Neuron (in vitro differentiated cells): ENCODE measurements at regions not wholly inside any gene's neighbourhood (a gene's known extent, or its start where the extent isn't known, plus 50 kb on each side); places are given as distances from the start of the nearest gene placed in this dataset.

ENCODE experiments used
- H2AFZ ChIP-seq: one replicate; pipeline ENCODE4 v1.6.1; 2013; ENCODE audit warnings: low read depth, mild to moderate bottlenecking, inconsistent platforms, low read length, moderate library complexity
- H3K27me3 ChIP-seq: one replicate; pipeline ENCODE4 v1.6.1; 2013; ENCODE audit warnings: low read length; ENCODE audit not compliant: insufficient read depth
- H3K36me3 ChIP-seq: one replicate; pipeline ENCODE4 v1.6.1; 2013; ENCODE audit warnings: low read length; ENCODE audit not compliant: insufficient read depth
- H3K4me1 ChIP-seq: one replicate; pipeline ENCODE4 v1.6.1; 2013; ENCODE audit warnings: low read length; ENCODE audit not compliant: insufficient read depth
- H3K4me3 ChIP-seq: 2 replicates; pipeline ENCODE4 v1.5.1; 2013; ENCODE audit warnings: mild to moderate bottlenecking, low read length, moderate library complexity
- H3K9me3 ChIP-seq: one replicate; pipeline ENCODE4 v1.6.1; 2013; ENCODE audit warnings: low read length

DNA sequence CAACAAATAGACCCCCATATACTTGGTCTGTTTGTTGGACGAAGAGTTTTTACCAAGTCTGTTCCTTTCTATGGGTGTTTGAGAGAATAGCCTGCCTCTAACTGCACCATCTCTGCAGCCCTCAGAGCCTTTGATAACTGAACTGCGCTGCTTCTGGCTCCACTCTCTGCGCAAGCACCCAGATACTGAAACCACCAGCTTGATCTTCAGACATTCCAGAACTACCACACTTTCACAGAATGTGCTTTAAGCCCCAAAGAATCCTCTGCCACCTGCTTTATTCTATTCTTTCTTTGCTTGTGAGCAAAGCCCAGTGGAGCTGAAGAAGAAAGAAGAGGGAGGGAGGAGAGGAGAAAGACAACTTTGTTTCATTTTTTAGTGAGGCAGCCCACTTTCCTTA, 380.7 kb downstream of the BCL11A start:
- Histone ChIP-seq H3K27me3 (no peaks in the 10 kb centered on the region), H3K36me3 (no peaks in the 10 kb centered on the region), H3K4me3 (no peak overlapping the region), H2AFZ (no peak overlapping the region), H3K4me1 (no peaks in the 10 kb centered on the region), H3K9me3 (no peaks in the 10 kb centered on the region)

- Histone ChIP-seq H2AFZ (no peak overlapping the region), H3K9me3 (no peaks in the 10 kb centered on the region), H3K4me1 (no peaks in the 10 kb centered on the region), H3K36me3 (no peaks in the 10 kb centered on the region), H3K27me3 (no peaks in the 10 kb centered on the region), H3K4me3 (no peak overlapping the region)
Observed at GRCh38 chr2:60170272-60170671, 383.2 kb downstream of the BCL11A start.

GRCh38 chr2:60168247-60168646, 385.2 kb downstream of the BCL11A start:
- Histone ChIP-seq H3K9me3 (no peaks in the 10 kb centered on the region), H3K4me3 (no peak overlapping the region), H3K4me1 (no peaks in the 10 kb centered on the region), H3K27me3 (no peaks in the 10 kb centered on the region), H3K36me3 (no peaks in the 10 kb centered on the region), H2AFZ (no peak overlapping the region)

DNA sequence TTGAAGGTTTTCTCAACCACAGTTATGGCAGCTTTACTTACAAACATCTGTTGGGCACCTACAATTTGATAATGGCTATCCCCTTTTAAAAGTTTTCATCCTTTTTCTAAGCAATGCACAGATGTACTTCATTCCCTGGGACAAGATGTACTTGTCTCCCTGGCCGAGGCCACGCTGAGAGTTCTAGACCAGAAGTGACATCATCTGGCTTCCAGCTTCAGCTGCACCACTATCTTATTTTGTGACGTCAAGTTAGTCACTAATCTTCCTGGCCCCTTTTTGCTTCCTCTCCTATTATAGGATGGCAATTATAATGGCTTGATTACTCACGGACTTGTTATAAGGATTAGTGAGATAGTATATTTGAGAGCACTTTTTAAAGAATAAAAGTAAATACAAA, 386.4 kb downstream of the BCL11A start:
- Histone ChIP-seq H2AFZ (no peak overlapping the region), H3K27me3 (no peaks in the 10 kb centered on the region), H3K4me1 (no peaks in the 10 kb centered on the region), H3K4me3 (no peak overlapping the region), H3K36me3 (no peaks in the 10 kb centered on the region), H3K9me3 (no peaks in the 10 kb centered on the region)

- no peaks in the 10 kb centered on the region for H3K36me3 ChIP-seq
- no peak overlapping the region for H2AFZ ChIP-seq
- H3K4me3 ChIP-seq = no peak overlapping the region
- H3K9me3 ChIP-seq = no peaks in the 10 kb centered on the region
- no peaks in the 10 kb centered on the region for H3K4me1 ChIP-seq
- no peaks in the 10 kb centered on the region for H3K27me3 ChIP-seq
Observed at GRCh38 chr2:60163691-60164090, 389.8 kb downstream of the BCL11A start.

DNA sequence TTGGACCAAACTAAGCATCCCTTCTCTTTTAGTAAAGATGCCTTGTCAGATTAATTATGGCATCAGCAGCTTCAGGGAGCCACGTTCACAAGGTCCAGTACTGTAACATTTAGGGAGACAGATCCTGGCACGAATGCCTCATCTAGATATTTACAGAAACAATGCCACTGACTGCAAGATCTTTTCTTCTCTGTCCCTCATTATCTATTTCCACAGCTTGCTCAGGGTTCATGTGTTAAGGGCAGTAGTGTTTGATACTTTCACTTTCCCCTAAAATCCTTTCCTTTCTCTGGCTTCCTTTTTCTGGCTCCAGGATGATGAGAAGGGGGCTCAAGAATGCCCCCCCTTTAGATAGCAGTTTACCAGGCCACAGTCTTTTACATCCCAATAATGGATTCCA, 393.9 kb downstream of the BCL11A start:
- Histone ChIP-seq H3K4me3 (no peak overlapping the region), H3K36me3 (no peaks in the 10 kb centered on the region), H3K9me3 (no peaks in the 10 kb centered on the region), H2AFZ (no peak overlapping the region), H3K27me3 (no peaks in the 10 kb centered on the region), H3K4me1 (no peaks in the 10 kb centered on the region)

DNA sequence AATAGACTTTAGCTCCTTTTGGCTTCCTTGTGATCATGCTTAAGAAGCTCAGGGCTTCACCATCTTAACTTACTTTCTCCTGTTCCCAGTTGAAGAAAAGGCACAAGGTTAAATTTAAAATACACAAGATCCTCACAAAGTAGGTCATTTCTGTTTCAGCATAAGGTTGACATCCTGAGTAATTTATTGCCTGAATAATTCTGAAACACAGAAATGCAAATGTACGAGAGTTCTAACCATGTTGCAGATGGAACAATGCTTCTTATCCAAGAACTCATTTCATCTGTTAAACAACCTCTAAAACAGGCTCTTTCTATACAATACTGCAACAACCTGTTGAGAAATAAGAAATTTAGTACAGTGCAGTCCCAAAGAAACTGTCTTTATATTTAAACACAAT, 395.2 kb downstream of the BCL11A start:
- no peaks in the 10 kb centered on the region for H3K27me3 ChIP-seq
- no peak overlapping the region for H2AFZ ChIP-seq
- no peaks in the 10 kb centered on the region for H3K9me3 ChIP-seq
- no peak overlapping the region for H3K4me3 ChIP-seq
- no peaks in the 10 kb centered on the region for H3K4me1 ChIP-seq
- H3K36me3 ChIP-seq = no peaks in the 10 kb centered on the region

GRCh38 chr2:60157283-60157682, 396.2 kb downstream of the BCL11A start:
- H3K4me3 ChIP-seq = no peak overlapping the region
- no peaks in the 10 kb centered on the region for H3K9me3 ChIP-seq
- H2AFZ ChIP-seq = no peak overlapping the region
- H3K36me3 ChIP-seq = no peaks in the 10 kb centered on the region
- H3K4me1 ChIP-seq = no peaks in the 10 kb centered on the region
- H3K27me3 ChIP-seq = no peaks in the 10 kb centered on the region

- Histone ChIP-seq H2AFZ (no peak overlapping the region), H3K4me3 (no peak overlapping the region), H3K27me3 (no peaks in the 10 kb centered on the region), H3K4me1 (no peaks in the 10 kb centered on the region), H3K36me3 (no peaks in the 10 kb centered on the region), H3K9me3 (no peaks in the 10 kb centered on the region)
Observed at GRCh38 chr2:60154142-60154541, 399.3 kb downstream of the BCL11A start.

- Histone ChIP-seq H3K4me3 (no peak overlapping the region), H3K4me1 (no peaks in the 10 kb centered on the region), H3K36me3 (no peaks in the 10 kb centered on the region), H2AFZ (no peak overlapping the region), H3K27me3 (no peaks in the 10 kb centered on the region), H3K9me3 (no peaks in the 10 kb centered on the region)
Observed at GRCh38 chr2:60152226-60152833, 401.1 kb downstream of the BCL11A start.

GRCh38 chr2:60149176-60149575, 404.3 kb downstream of the BCL11A start:
- no peaks in the 10 kb centered on the region for H3K36me3 ChIP-seq
- no peaks in the 10 kb centered on the region for H3K27me3 ChIP-seq
- no peaks in the 10 kb centered on the region for H3K9me3 ChIP-seq
- H3K4me3 ChIP-seq = no peak overlapping the region
- H2AFZ ChIP-seq = no peak overlapping the region
- H3K4me1 ChIP-seq = no peaks in the 10 kb centered on the region

DNA sequence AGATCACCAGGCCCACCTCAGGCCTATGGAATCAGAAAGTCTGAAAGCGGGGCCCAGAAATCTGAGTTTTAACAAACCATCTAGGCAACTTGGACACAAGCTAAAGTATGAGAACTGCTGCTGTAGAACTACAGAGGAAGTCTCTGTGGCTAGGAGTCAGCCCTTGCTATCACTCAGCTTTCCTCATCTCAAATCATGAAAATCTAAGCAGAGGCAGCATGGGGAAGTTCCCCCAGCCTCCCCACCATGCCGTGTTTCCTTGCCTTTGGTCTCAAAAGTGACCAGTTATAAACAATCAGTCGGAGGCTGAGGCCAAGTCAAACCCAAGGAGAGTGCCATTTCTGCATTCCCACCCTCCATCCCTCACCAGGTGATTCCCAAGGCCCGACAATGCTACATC, 404.7 kb downstream of the BCL11A start:
- H3K4me3 ChIP-seq = no peak overlapping the region
- H3K36me3 ChIP-seq = no peaks in the 10 kb centered on the region
- no peaks in the 10 kb centered on the region for H3K4me1 ChIP-seq
- H2AFZ ChIP-seq = no peak overlapping the region
- no peaks in the 10 kb centered on the region for H3K9me3 ChIP-seq
- no peaks in the 10 kb centered on the region for H3K27me3 ChIP-seq

DNA sequence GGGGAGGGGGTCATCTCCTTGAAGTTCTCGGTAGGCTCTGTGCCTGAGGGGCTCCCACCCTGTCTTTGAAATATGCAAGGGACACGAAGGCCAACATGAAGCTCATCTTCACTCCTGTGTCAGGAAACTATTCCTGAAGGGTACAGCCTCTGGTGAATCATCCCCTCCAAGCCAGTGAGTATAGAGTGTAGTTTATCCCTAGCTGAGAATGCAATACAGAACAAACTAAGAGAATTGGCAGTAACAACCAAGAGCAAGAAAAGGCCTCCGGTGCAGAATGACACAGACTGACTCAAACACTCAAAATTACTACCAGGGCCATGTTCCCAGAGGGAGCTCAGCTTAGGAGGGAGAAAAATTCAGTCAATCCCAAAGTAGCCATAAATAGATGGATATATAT, 413.3 kb downstream of the BCL11A start:
- Histone ChIP-seq H3K9me3 (no peaks in the 10 kb centered on the region), H2AFZ (no peak overlapping the region), H3K36me3 (no peaks in the 10 kb centered on the region), H3K4me1 (no peaks in the 10 kb centered on the region), H3K4me3 (no peak overlapping the region), H3K27me3 (no peaks in the 10 kb centered on the region)

DNA sequence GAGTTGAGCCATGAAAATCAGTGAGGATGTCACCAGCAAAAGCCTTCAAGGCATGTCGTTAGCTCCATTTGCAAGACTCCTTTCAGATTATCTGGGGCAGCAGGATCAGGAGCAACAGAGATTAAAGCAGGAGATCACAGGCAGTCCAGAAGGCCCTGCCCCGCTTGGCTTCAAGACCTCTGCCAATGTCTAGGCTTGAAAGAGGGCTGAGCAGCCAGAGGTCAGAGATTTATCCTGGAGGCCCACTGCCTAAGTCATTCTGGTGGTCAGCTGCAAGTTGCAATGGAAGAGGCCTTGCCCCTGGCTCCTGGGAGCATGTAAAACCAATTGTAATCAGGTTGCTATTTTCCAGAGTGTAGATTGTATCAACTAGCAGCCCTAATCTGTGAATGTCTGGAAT, 416.5 kb downstream of the BCL11A start:
- no peaks in the 10 kb centered on the region for H3K36me3 ChIP-seq
- no peaks in the 10 kb centered on the region for H3K9me3 ChIP-seq
- no peaks in the 10 kb centered on the region for H3K27me3 ChIP-seq
- no peak overlapping the region for H3K4me3 ChIP-seq
- no peaks in the 10 kb centered on the region for H3K4me1 ChIP-seq
- no peak overlapping the region for H2AFZ ChIP-seq
